NCI-H748 treated with DMSO at 0.1 percent for 48 hours (cell line): ENCODE measurements at regions not wholly inside any gene's neighbourhood (a gene's known extent, or its start where the extent isn't known, plus 50 kb on each side); places are given as distances from the start of the nearest gene placed in this dataset.

Experiments
- DNase-seq: peaks from one replicate; lab custom pipeline; 2025; lab: John Stamatoyannopoulos, UW

GRCh38 chr6:137353842-137354397 is 134.7 kb upstream of the IFNGR1 start:
- DNase-seq, result no peak

- DNase-seq, result no peak
Observed at GRCh38 chr6:137353346-137353745, 134.2 kb upstream of the IFNGR1 start.

GRCh38 chr6:137352859-137353258 is 133.7 kb upstream of the IFNGR1 start:
- DNase-seq, result no peak

GRCh38 chr6:137351890-137352289 is 132.7 kb upstream of the IFNGR1 start:
- DNase-seq, result no peak

- DNase-seq, result no peak
Observed at GRCh38 chr6:137350857-137351256, 131.7 kb upstream of the IFNGR1 start.

GRCh38 chr6:137349856-137350830 is 131.0 kb upstream of the IFNGR1 start:
- no peak for DNase-seq

GRCh38 chr6:137348777-137349176 is 129.6 kb upstream of the IFNGR1 start:
- DNase-seq, result no peak

- no peak for DNase-seq
Observed at GRCh38 chr6:137343241-137343640, 124.1 kb upstream of the IFNGR1 start.

GRCh38 chr6:137342607-137343190 is 123.5 kb upstream of the IFNGR1 start:
- DNase-seq, result no peak

- no peak for DNase-seq
Observed at GRCh38 chr6:137341681-137342195, 122.6 kb upstream of the IFNGR1 start.

GRCh38 chr6:137339929-137340559 is 120.9 kb upstream of the IFNGR1 start:
- no peak for DNase-seq

- no peak for DNase-seq
Observed at GRCh38 chr6:137334884-137335283, 115.7 kb upstream of the IFNGR1 start.

GRCh38 chr6:137334094-137334493 is 114.9 kb upstream of the IFNGR1 start:
- no peak for DNase-seq

GRCh38 chr6:137332637-137333280 is 113.6 kb upstream of the IFNGR1 start:
- no peak for DNase-seq

GRCh38 chr6:137323860-137324259 is 104.7 kb upstream of the IFNGR1 start:
- DNase-seq, result no peak

GRCh38 chr6:137320271-137320670 is 101.1 kb upstream of the IFNGR1 start:
- DNase-seq, result peak; percentile 49

GRCh38 chr6:137316626-137317025 is 97.4 kb upstream of the IFNGR1 start:
- no peak for DNase-seq

- no peak for DNase-seq
Observed at GRCh38 chr6:137315081-137315480, 95.9 kb upstream of the IFNGR1 start.

- peak; percentile 68 for DNase-seq
Observed at GRCh38 chr6:137313928-137314855, 95.0 kb upstream of the IFNGR1 start.

GRCh38 chr6:137313211-137313610 is 94.0 kb upstream of the IFNGR1 start:
- DNase-seq, result no peak

- DNase-seq, result no peak
Observed at GRCh38 chr6:137311940-137312339, 92.8 kb upstream of the IFNGR1 start.
